ENCODE measurements at regions not wholly inside any gene's neighbourhood (a gene's known extent, or its start where the extent isn't known, plus 50 kb on each side); places are given as distances from the start of the nearest gene placed in this dataset.
"Not testable (repeated sequence)": the region's sequence is repeated elsewhere in the genome, so short reads cannot be mapped to it uniquely, and the experiment has no call there.

- Histone ChIP-seq H3K36me3 (no peaks in the 10 kb centered on the region), H3K4me3 (no peak overlapping the region), H3K9ac (no peak overlapping the region), H3K27me3 (no peaks in the 10 kb centered on the region), H4K20me1 (no peaks in the 10 kb centered on the region), H3K27ac (no peak overlapping the region), H3K9me3 (replicated peaks in 1 of 11) (no peaks in the 10 kb centered on the region), H3K4me2 (peak overlapping the region in 1 of 11 experiments; percentile 30; a peak in 1 of 22 replicates), H3K4me1 (peaks cover 0 to 22% (median 13%) of the 10 kb centered on the region in 10 experiments; a peak in 19 of 20 replicates)
- TF ChIP-seq Cebpa-rat (IDR thresholded peaks at IDR 0.05), result no peak
Measured at GRCh38 chr10:118955951-118956801, 73.3 kb upstream of the NANOS1 start.

GRCh38 chr10:118956802-118957442 is 72.6 kb upstream of the NANOS1 start:
- Histone ChIP-seq H3K36me3 (no peaks in the 10 kb centered on the region), H3K27me3 (no peaks in the 10 kb centered on the region), H3K4me2 (no peak overlapping the region), H3K4me1 (peaks cover 0 to 22% (median 13%) of the 10 kb centered on the region in 10 experiments; a peak in 19 of 20 replicates), H3K27ac (no peak overlapping the region), H3K4me3 (no peak overlapping the region), H3K9ac (no peak overlapping the region), H3K9me3 (replicated peaks in 1 of 11) (no peaks in the 10 kb centered on the region), H4K20me1 (no peaks in the 10 kb centered on the region)
- TF ChIP-seq Cebpa-rat (IDR thresholded peaks at IDR 0.05), result no peak

- no peaks in the 10 kb centered on the region for H3K27me3 ChIP-seq
- no peak overlapping the region for H3K4me2 ChIP-seq
- H3K36me3 ChIP-seq, result no peaks in the 10 kb centered on the region
- no peak overlapping the region for H3K9ac ChIP-seq
- H3K4me3 ChIP-seq, result no peak overlapping the region
- no peak overlapping the region for H3K27ac ChIP-seq
- no peaks in the 10 kb centered on the region for H4K20me1 ChIP-seq
- TF ChIP-seq Cebpa-rat (IDR thresholded peaks at IDR 0.05), result no peak
- peaks cover 0 to 22% (median 13%) of the 10 kb centered on the region in 10 experiments; a peak in 19 of 20 replicates for H3K4me1 ChIP-seq
- no peaks in the 10 kb centered on the region for H3K9me3 ChIP-seq (replicated peaks in 1 of 11)
Measured at GRCh38 chr10:118957443-118957825, 72.1 kb upstream of the NANOS1 start.

GRCh38 chr10:118957966-118958365 is 71.5 kb upstream of the NANOS1 start:
- H3K27ac ChIP-seq, result no peak overlapping the region
- H4K20me1 ChIP-seq, result no peaks in the 10 kb centered on the region
- no peak overlapping the region for H3K4me2 ChIP-seq
- H3K27me3 ChIP-seq, result no peaks in the 10 kb centered on the region
- no peaks in the 10 kb centered on the region for H3K36me3 ChIP-seq
- no peak for TF ChIP-seq Cebpa-rat (IDR thresholded peaks at IDR 0.05)
- no peak overlapping the region for H3K9ac ChIP-seq
- H3K9me3 ChIP-seq (replicated peaks in 1 of 11), result no peaks in the 10 kb centered on the region
- no peak overlapping the region for H3K4me3 ChIP-seq
- peaks cover 0 to 22% (median 13%) of the 10 kb centered on the region in 10 experiments; a peak in 19 of 20 replicates for H3K4me1 ChIP-seq

GRCh38 chr10:118958559-118958958 is 71.0 kb upstream of the NANOS1 start:
- no peaks in the 10 kb centered on the region for H3K9me3 ChIP-seq (replicated peaks in 1 of 11)
- no peaks in the 10 kb centered on the region for H3K36me3 ChIP-seq
- no peak overlapping the region; a peak in 1 of 22 replicates for H3K9ac ChIP-seq
- peaks cover 0 to 22% (median 13%) of the 10 kb centered on the region in 10 experiments; a peak in 19 of 20 replicates for H3K4me1 ChIP-seq
- no peak overlapping the region for H3K4me3 ChIP-seq
- no peaks in the 10 kb centered on the region for H4K20me1 ChIP-seq
- H3K27me3 ChIP-seq, result no peaks in the 10 kb centered on the region
- peak overlapping the region in 5 of 11 experiments; percentile 27 to 54 (median 42); a peak in 7 of 22 replicates for H3K27ac ChIP-seq
- peak overlapping the region in 5 of 11 experiments; percentile 47 to 55 (median 52); a peak in 8 of 22 replicates for H3K4me2 ChIP-seq
- TF ChIP-seq Cebpa-rat (IDR thresholded peaks at IDR 0.05), result no peak

- H3K36me3 ChIP-seq, result no peaks in the 10 kb centered on the region
- H3K27me3 ChIP-seq, result no peaks in the 10 kb centered on the region
- H3K27ac ChIP-seq, result peak overlapping the region in 7 of 11 experiments; percentile 25 to 66 (median 30); a peak in 8 of 22 replicates
- no peak for TF ChIP-seq Cebpa-rat (IDR thresholded peaks at IDR 0.05)
- H3K9ac ChIP-seq, result no peak overlapping the region; a peak in 1 of 22 replicates
- peak overlapping the region; percentile 30 to 70 (median 52); a peak in 19 of 22 replicates for H3K4me2 ChIP-seq
- H3K9me3 ChIP-seq (replicated peaks in 1 of 11), result no peaks in the 10 kb centered on the region
- H3K4me1 ChIP-seq, result peaks cover 0 to 22% (median 13%) of the 10 kb centered on the region in 10 experiments; a peak in 19 of 20 replicates
- no peak overlapping the region for H3K4me3 ChIP-seq
- no peaks in the 10 kb centered on the region for H4K20me1 ChIP-seq
Measured at GRCh38 chr10:118958984-118959925, 70.3 kb upstream of the NANOS1 start.

- Histone ChIP-seq H3K4me1 (peaks cover 0 to 22% (median 13%) of the 10 kb centered on the region in 10 experiments; a peak in 19 of 20 replicates), H3K9ac (no peak overlapping the region), H3K9me3 (replicated peaks in 1 of 11) (no peaks in the 10 kb centered on the region), H3K27me3 (no peaks in the 10 kb centered on the region), H3K4me2 (peak overlapping the region in 5 of 11 experiments; percentile 36 to 70 (median 44); a peak in 6 of 22 replicates), H3K4me3 (no peak overlapping the region), H4K20me1 (no peaks in the 10 kb centered on the region), H3K27ac (peak overlapping the region in 1 of 11 experiments; percentile 66; a peak in 3 of 22 replicates), H3K36me3 (no peaks in the 10 kb centered on the region)
- no peak for TF ChIP-seq Cebpa-rat (IDR thresholded peaks at IDR 0.05)
Measured at GRCh38 chr10:118960157-118961090, 69.1 kb upstream of the NANOS1 start.

GRCh38 chr10:118961436-118961835 is 68.1 kb upstream of the NANOS1 start:
- Histone ChIP-seq H3K9me3 (replicated peaks in 1 of 11) (no peaks in the 10 kb centered on the region), H3K27ac (no peak overlapping the region), H3K27me3 (no peaks in the 10 kb centered on the region), H4K20me1 (no peaks in the 10 kb centered on the region), H3K4me2 (no peak overlapping the region), H3K9ac (no peak overlapping the region), H3K36me3 (no peaks in the 10 kb centered on the region), H3K4me3 (no peak overlapping the region), H3K4me1 (peaks cover 0 to 16% (median 13%) of the 10 kb centered on the region in 10 experiments; a peak in 19 of 20 replicates)
- no peak for TF ChIP-seq Cebpa-rat (IDR thresholded peaks at IDR 0.05)

- H3K4me2 ChIP-seq; H3K9me3 ChIP-seq (replicated peaks in 1 of 11); H4K20me1 ChIP-seq; H3K9ac ChIP-seq; H3K27me3 ChIP-seq; H3K4me3 ChIP-seq; H3K27ac ChIP-seq; H3K36me3 ChIP-seq: not testable (repeated sequence)
- H3K4me1 ChIP-seq, result peaks cover 0 to 16% (median 13%) of the 10 kb centered on the region in 10 experiments; a peak in 19 of 20 replicates
Measured at GRCh38 chr10:118962331-118962868, 67.1 kb upstream of the NANOS1 start.

Data from BLaER1 treated with 17β-estradiol and CSF1 and Interleukin-3, amounts not matched to agents 10 nM and 100 nM (cell line).